ENCODE measurements at regions not wholly inside any gene's neighbourhood (a gene's known extent, or its start where the extent isn't known, plus 50 kb on each side); places are given as distances from the start of the nearest gene placed in this dataset.

DNA sequence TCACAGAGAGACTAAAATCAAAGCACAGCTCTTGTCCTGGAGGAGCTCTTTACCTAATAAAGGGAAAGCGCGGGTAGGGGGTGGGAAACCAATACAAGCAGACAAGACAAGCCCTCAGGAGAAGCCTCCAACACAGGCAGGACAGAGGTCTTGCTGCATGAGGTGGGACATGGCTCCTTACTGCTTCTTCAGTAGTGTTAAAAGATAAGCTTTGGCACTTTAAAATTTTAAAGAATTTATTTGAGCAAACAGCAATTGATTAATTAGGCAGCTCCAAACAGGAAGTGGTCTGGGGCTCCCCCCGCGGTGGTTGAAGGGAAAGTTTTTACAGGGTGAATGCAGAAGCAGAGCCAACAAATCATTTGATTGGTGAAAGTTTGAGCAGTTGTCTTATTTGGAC, 50.3 kb upstream of the MACC1 start:
- peak in 1 of 2 donors; percentile 83 for DNase-seq

DNA sequence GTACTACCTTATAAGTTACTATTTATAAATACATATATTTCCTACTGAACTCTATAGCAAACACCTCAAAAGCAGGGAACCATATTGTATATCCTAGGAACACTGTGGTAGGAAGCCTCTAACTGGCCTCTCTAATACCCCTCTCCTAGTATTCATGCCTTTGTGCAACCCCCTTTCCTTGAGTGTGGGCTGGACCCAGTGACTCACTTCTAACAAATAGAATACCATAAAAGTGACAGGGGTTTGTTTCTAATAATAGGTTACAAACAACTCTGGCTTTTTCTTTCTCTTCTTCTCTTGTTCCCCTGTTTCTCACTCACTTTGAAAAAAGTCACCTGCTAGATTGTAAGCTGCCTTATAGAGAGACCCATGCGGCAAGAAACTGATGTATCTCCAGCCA, 51.6 kb upstream of the MACC1 start:
- no peak for DNase-seq

DNA sequence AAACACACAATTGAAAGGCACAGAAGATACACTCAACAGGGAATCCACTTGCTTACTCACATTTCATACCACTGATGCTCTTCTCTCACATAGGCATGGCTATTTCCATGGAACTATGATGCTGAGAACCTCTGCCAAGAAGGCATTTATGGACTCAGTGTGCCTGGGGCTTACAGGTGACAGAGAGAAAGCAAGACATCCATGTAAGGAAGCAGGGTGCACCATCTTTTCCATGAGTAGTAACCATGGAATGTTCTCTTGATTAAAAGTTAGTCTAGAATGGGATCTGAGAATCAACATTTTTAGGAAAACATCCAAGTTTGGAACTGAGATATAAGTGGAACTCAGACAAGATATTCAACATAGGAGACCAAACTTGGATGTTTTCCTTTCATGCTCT, 52.5 kb upstream of the MACC1 start:
- no peak for DNase-seq

DNA sequence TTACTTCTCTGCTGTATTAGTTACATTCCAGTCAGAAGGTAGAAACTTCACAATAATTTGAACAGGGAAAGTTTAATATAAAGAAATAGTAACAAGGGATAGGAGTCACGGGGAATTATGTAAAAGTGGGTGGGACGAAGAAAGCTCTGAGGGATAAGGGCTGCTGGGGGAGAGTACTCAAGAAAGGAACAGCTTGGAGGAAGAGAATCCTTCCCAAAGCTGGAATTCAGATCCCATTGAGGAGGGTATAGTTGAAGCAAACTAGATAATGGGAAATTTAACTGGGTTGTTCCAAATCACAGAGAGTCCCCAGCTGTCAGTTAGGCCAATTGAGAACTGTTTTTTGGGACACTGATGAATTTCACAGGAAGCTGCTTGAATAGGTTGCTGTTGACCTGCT, 53.2 kb upstream of the MACC1 start:
- no peak for DNase-seq

DNA sequence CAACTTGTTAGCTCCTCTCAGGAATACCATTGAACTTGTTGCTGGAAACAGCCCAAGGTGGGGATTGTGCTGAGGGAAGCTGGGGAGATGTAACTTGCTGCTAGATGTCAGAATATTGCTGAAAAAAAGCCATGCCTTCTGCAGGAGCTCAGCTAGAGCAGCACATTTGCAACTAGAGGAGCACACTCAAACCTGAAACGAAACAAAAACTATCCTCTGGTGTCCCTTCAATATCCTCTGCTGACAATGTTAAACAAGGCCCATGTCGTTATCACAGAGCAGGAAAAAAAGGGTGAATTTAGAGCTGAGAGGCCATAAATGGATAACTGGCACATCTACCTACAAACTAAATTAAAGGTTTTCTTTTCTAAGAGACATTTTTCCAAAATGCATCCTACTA, 53.7 kb upstream of the MACC1 start:
- no peak for DNase-seq

DNA sequence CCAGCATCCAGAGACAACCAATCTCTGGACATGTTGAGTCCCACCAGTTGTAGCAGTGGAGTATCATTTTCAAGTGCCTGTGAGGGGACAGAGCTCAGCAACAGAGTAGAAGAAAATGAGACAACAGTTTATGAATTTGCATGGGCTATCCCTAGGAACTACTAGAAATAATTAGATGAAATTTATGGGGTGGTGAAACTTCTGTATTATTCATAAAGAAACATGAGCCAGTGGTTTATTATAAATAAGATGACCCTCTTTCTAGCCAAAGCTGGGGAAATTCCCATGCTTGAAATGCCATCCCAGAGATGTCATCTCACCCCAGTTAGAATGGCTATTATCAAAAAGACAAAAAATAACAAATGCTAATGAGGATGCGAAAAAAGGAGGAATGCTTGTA, 55.1 kb upstream of the ITGB8 start:
- no peak for DNase-seq

DNA sequence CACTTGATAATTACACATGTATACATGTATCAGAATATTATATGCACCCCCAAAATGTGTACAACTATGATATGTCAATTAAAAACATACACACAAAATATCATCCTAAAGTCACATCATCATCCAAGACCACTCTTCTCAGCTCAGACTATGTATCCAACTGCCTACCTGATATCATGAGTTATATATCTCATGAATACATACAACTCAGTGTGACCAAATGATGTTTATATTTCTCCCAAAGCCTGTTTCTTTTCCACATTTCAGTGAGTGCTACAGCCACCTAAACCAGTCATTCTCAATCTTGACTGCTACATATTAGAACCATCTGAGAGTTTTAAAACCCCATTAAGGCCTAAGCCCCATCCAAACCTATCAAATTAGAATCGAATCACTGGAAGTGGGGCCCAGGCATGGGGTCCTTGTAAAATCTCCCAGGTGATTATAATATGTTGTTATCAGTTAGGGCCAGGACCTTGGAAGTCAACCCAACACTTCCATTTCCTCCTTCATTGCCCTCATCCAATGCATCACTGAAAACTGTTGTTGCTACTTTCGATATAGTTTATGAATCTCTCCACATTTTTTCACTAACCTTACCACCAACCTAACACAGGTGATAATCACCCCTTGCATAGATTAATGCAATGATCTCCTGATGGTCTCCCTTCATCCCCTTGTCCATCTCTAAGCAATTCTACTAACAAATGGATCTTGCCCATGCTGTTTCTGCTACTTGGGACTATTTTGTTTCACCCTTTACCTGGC, 53.8 kb upstream of the ITGB8 start:
- no peak for DNase-seq

DNA sequence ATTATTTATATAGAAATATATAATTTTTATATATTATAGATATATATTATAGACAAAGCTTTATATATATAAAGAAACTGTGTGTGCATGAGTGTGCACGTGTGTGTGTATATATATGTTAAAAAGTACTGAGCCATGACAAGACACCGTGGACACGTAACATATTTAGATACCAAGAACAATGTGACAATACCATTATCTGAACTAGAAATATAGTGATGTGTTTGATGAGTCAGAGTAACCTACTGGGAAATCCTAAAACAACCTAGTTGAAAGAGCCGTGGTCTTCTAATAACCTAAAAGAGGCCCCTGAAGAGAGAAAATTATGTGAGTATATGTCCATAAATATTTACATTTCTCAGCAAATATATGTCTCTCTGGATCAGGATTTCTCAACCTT, 50.7 kb upstream of the ITGB8 start:
- no peak for DNase-seq

DNA sequence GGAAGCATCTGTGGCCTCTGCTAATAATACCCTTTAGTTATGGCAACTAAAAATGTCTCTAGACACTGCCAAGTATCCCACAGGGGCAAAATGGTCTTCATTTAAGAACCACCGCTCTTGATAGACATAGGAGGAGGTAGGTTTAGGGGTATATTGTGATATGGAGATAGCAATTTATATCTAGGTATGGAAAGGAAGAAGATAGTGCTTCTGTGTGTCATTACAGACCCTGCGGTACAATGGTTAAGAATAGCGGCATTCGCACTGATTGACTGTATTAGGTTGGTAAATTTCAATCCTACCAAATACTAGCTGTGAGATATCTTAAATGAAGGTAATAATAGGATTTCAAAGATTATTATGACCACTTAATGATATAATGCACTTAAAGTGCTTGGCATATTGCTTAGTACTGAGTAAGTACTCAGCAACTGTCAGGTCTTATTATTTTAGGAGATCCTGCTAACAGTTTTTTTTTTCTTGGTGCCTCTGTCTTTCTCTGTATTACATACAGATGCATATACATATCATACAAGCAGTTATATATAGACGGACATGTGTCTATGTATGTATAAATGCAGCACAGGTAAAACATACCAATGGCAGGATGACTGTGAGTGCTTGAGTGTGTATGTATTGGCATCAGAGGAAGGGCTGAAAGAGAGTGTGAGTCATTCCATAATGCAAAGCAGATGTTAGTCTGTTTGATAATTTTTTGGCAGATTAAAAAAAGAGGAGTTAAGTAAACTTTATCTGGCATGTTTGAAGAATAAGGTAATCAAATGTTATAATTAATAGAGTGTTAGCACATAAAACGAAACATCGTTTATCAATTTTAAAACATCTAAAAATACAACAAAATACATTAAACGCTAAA, 50.0 kb upstream of the ITGB8 start:
- no peak for DNase-seq
